DOHH2 (cell line): ENCODE measurements at regions not wholly inside any gene's neighbourhood (a gene's known extent, or its start where the extent isn't known, plus 50 kb on each side); places are given as distances from the start of the nearest gene placed in this dataset.
"Not testable (repeated sequence)": the region's sequence is repeated elsewhere in the genome, so short reads cannot be mapped to it uniquely, and the experiment has no call there.

Experiments
- H3F3A ChIP-seq: fragments of 200-600 bp; sonication (generic), shearing (Covaris generic); 2 replicates; pipeline ENCODE4 v1.6.0; 2016; ENCODE audit warnings: antibody characterized with exemption, mild to moderate bottlenecking; ENCODE audit not compliant: control insufficient read depth, insufficient read depth
- H3K27ac ChIP-seq: fragments of 200-600 bp; sonication (generic); 2 replicates; pipeline ENCODE4 v1.5.1; 2014; ENCODE audit warnings: low read depth, mild to moderate bottlenecking, low read length, moderate library complexity
- H3K27me3 ChIP-seq: fragments of 200-600 bp; sonication (generic); 2 replicates; pipeline ENCODE4 v1.6.1; 2014; ENCODE audit warnings: mild to moderate bottlenecking, low read length, mixed read lengths; ENCODE audit not compliant: control insufficient read depth
- H3K36me3 ChIP-seq: fragments of 200-600 bp; sonication (generic); 2 replicates; pipeline ENCODE4 v1.6.1; 2014; ENCODE audit warnings: mild to moderate bottlenecking, low read length, moderate library complexity, mixed read lengths; ENCODE audit not compliant: control insufficient read depth
- H3K4me1 ChIP-seq: fragments of 200-600 bp; sonication (generic); 2 replicates; pipeline ENCODE4 v1.6.1; 2014; ENCODE audit warnings: mild to moderate bottlenecking, low read length, mixed read lengths; ENCODE audit not compliant: control insufficient read depth
- H3K4me2 ChIP-seq: fragments of 200-600 bp; sonication (generic); 2 replicates; pipeline ENCODE4 v1.6.0; 2014; ENCODE audit warnings: mild to moderate bottlenecking, low read length, moderate library complexity
- H3K4me3 ChIP-seq: fragments of 200-600 bp; sonication (generic); 2 replicates; pipeline ENCODE4 v1.5.1; 2014; ENCODE audit warnings: mild to moderate bottlenecking, low read length, mixed read lengths
- H3K79me2 ChIP-seq: fragments of 200-600 bp; sonication (generic); 2 replicates; pipeline ENCODE4 v1.6.1; 2014; ENCODE audit warnings: mild to moderate bottlenecking, low read length, mixed read lengths; ENCODE audit not compliant: control insufficient read depth
- H3K9me2 ChIP-seq: fragments of 200-600 bp; sonication (generic); replicated peaks from 2 replicates; pipeline ENCODE4 v1.6.1; 2014; ENCODE audit warnings: mild to moderate bottlenecking, low read length, mixed read lengths; ENCODE audit not compliant: control insufficient read depth
- H3K9me3 ChIP-seq: fragments of 200-600 bp; sonication (generic); 2 replicates; pipeline ENCODE4 v1.6.1; 2014; ENCODE audit warnings: antibody characterized with exemption, low read length, mixed read lengths; ENCODE audit not compliant: control insufficient read depth, insufficient read depth
- H4K20me1 ChIP-seq: fragments of 200-600 bp; sonication (generic); 2 replicates; pipeline ENCODE4 v1.6.0; 2014; ENCODE audit warnings: low read depth, mild to moderate bottlenecking, antibody characterized with exemption, low read length, moderate library complexity; ENCODE audit not compliant: control insufficient read depth, insufficient read depth
- CTCF ChIP-seq: fragments of 200-600 bp; sonication (generic); IDR thresholded peaks from one replicate; pipeline ENCODE4 v1.5.1; 2014; ENCODE audit warnings: antibody characterized with exemption, mild to moderate bottlenecking, low read depth, low read length; ENCODE audit not compliant: poor library complexity, severe bottlenecking
- EZH2phosphoT487 ChIP-seq: fragments of 200-600 bp; sonication (generic); IDR thresholded peaks from 2 replicates; pipeline ENCODE4 v1.6.1; 2017; ENCODE audit warnings: borderline replicate concordance, mild to moderate bottlenecking, antibody characterized with exemption, low read length, moderate library complexity, mixed read lengths

GRCh38 chr2:49737606-49738005, 583.3 kb upstream of the FSHR start:
- no peaks in the 10 kb centered on the region for H3K27me3 ChIP-seq
- TF ChIP-seq EZH2phosphoT487, result no peak
- TF ChIP-seq CTCF, result no peak
- no peaks in the 10 kb centered on the region for H3K9me3 ChIP-seq
- no peaks in the 10 kb centered on the region for H3K4me1 ChIP-seq
- H3K4me2 ChIP-seq, result no peak overlapping the region
- no peaks in the 10 kb centered on the region for H3F3A ChIP-seq
- no peak overlapping the region for H3K27ac ChIP-seq
- H3K36me3 ChIP-seq, result no peaks in the 10 kb centered on the region
- no peaks in the 10 kb centered on the region for H3K9me2 ChIP-seq
- no peak overlapping the region for H3K4me3 ChIP-seq
- no peaks in the 10 kb centered on the region for H4K20me1 ChIP-seq
- H3K79me2 ChIP-seq, result no peaks in the 10 kb centered on the region

- not testable (repeated sequence) for H3F3A ChIP-seq, H3K9me2 ChIP-seq, H3K4me1 ChIP-seq, H3K27me3 ChIP-seq, H3K4me3 ChIP-seq, H3K36me3 ChIP-seq, H3K4me2 ChIP-seq, H3K9me3 ChIP-seq, H4K20me1 ChIP-seq, H3K27ac ChIP-seq, H3K79me2 ChIP-seq
Measured at GRCh38 chr2:49732924-49733323, 578.6 kb upstream of the FSHR start.

GRCh38 chr2:49719241-49719640, 564.9 kb upstream of the FSHR start:
- H3K27ac ChIP-seq, result no peak overlapping the region
- no peaks in the 10 kb centered on the region for H3F3A ChIP-seq

GRCh38 chr2:49715597-49715996, 561.3 kb upstream of the FSHR start:
- H3K4me2 ChIP-seq, result no peak overlapping the region
- no peaks in the 10 kb centered on the region for H3K27me3 ChIP-seq
- no peaks in the 10 kb centered on the region for H3K79me2 ChIP-seq
- no peaks in the 10 kb centered on the region for H4K20me1 ChIP-seq
- H3K9me3 ChIP-seq, result no peaks in the 10 kb centered on the region
- H3F3A ChIP-seq, result no peaks in the 10 kb centered on the region
- TF ChIP-seq CTCF (no peak), EZH2phosphoT487 (no peak)
- H3K27ac ChIP-seq, result no peak overlapping the region
- H3K9me2 ChIP-seq, result no peaks in the 10 kb centered on the region
- no peak overlapping the region for H3K4me3 ChIP-seq
- H3K36me3 ChIP-seq, result no peaks in the 10 kb centered on the region
- no peaks in the 10 kb centered on the region for H3K4me1 ChIP-seq

More at GRCh38 chr2:49719241-49719640, 564.9 kb upstream of the FSHR start:
- H3K9me2 ChIP-seq, result no peaks in the 10 kb centered on the region
- H3K27me3 ChIP-seq, result no peaks in the 10 kb centered on the region
- H3K4me2 ChIP-seq, result no peak overlapping the region
- no peaks in the 10 kb centered on the region for H3K36me3 ChIP-seq
- no peaks in the 10 kb centered on the region for H3K4me1 ChIP-seq
- TF ChIP-seq EZH2phosphoT487, result no peak
- TF ChIP-seq CTCF, result no peak
- no peak overlapping the region for H3K4me3 ChIP-seq
- H3K9me3 ChIP-seq, result no peaks in the 10 kb centered on the region
- H3K79me2 ChIP-seq, result no peaks in the 10 kb centered on the region
- no peaks in the 10 kb centered on the region for H4K20me1 ChIP-seq
